Esophagus muscularis mucosa (tissue), 4 donors: ENCODE measurements at regions not wholly inside any gene's neighbourhood (a gene's known extent, or its start where the extent isn't known, plus 50 kb on each side); places are given as distances from the start of the nearest gene placed in this dataset.

Experiments
- CTCF ChIP-seq, 3 experiments: fragments of 200-600 bp in 2 of 3; fragments of 450-650 bp in 1 of 3; sonication (generic) in 2 of 3; IDR thresholded peaks; one replicate each; pipeline ENCODE4 v1.5.1; 2017 to 2019; ENCODE audit warnings: antibody characterized with exemption in 3 of 3, mild to moderate bottlenecking in 2 of 3, moderate library complexity in 1 of 3
- EP300 ChIP-seq: sonication (generic); formaldehyde crosslinking; IDR thresholded peaks from one replicate; pipeline ENCODE4 v1.6.1; 2017; ENCODE audit warnings: antibody characterized with exemption
- POLR2AphosphoS5 ChIP-seq, 2 donors: sonication (generic); formaldehyde crosslinking; IDR thresholded peaks; one replicate each; pipeline ENCODE4 v1.6.1; 2017; ENCODE audit warnings: antibody characterized with exemption in 2 of 2

- TF ChIP-seq CTCF (IDR thresholded peaks at IDR 0.05) (no peak), POLR2AphosphoS5 (IDR thresholded peaks at IDR 0.05) (no peak), EP300 (no peak)
These were observed 429.5 kb downstream of the CCDC85A start for GRCh38 chr2:56613254-56613653.
